H1 (cell line): ENCODE measurements at regions not wholly inside any gene's neighbourhood (a gene's known extent, or its start where the extent isn't known, plus 50 kb on each side); places are given as distances from the start of the nearest gene placed in this dataset.

Source experiments
- CTCF ChIA-PET: fragments of 300-600 bp; sonication (Branson Sonifier 250); formaldehyde crosslinking; loops from one replicate; lab custom pipeline; 2021; ENCODE audit not compliant: partially characterized antibody; lab: Charles Lee
- POLR2A ChIA-PET: fragments of 300-600 bp; sonication (Branson Sonifier 250); formaldehyde crosslinking; loops from one replicate; lab custom pipeline; 2021; ENCODE audit warnings: inconsistent platforms; ENCODE audit not compliant: partially characterized antibody; lab: Charles Lee
- DNase-seq, 2 experiments: peaks; one replicate each; pipeline versions ENCODE4 v3.0.0 to v3.0.0-alpha.2; 2010 to 2022; ENCODE audit warnings: low spot score in 2 of 2, low read depth in 1 of 2, mixed read lengths in 1 of 2
- FAIRE-seq: peaks from 2 replicates; lab custom pipeline; 2011; peaks lifted over from hg19 to GRCh38; lab: Jason Lieb, UNC
- H2AFZ ChIP-seq: 2 replicates; pipeline ENCODE4 v1.8.1; 2012; ENCODE audit warnings: low read length, inconsistent platforms
- H2AK5ac ChIP-seq: 2 replicates; pipeline ENCODE4 v1.6.1; 2013; ENCODE audit warnings: low read depth, low read length
- H2BK120ac ChIP-seq: replicated peaks from 2 replicates; pipeline ENCODE3; 2013; ENCODE audit warnings: low read depth, low read length, inconsistent platforms
- H2BK12ac ChIP-seq: 2 replicates; pipeline ENCODE4 v1.6.1; 2013; ENCODE audit warnings: low read depth, low read length
- H2BK15ac ChIP-seq: 2 replicates; pipeline ENCODE4 v1.6.1; 2013; ENCODE audit warnings: low read length
- H2BK20ac ChIP-seq: 2 replicates; pipeline ENCODE4 v1.6.1; 2013; ENCODE audit warnings: low read length
- H2BK5ac ChIP-seq: 2 replicates; pipeline ENCODE4 v1.6.1; 2013; ENCODE audit warnings: low read depth, low read length
- H3K14ac ChIP-seq: 2 replicates; pipeline ENCODE4 v1.6.1; 2013; ENCODE audit warnings: inconsistent platforms; ENCODE audit not compliant: insufficient read length
- H3K18ac ChIP-seq: 2 replicates; pipeline ENCODE4 v1.6.1; 2013; ENCODE audit warnings: low read length; ENCODE audit errors: extremely low read depth
- H3K23ac ChIP-seq: 2 replicates; pipeline ENCODE4 v1.6.1; 2013; ENCODE audit warnings: inconsistent platforms; ENCODE audit not compliant: insufficient read length
- H3K23me2 ChIP-seq: 2 replicates; pipeline ENCODE4 v1.6.1; 2013; ENCODE audit warnings: low read depth, low read length
- H3K27ac ChIP-seq: 2 replicates; pipeline ENCODE4 v1.6.1; 2011; ENCODE audit warnings: low read depth, low read length, inconsistent platforms
- H3K27me3 ChIP-seq, 4 experiments: replicated peaks in 1 of 4; 1 replicate in 1 of 4; 2 replicates in 3 of 4; pipeline versions ENCODE4 v1.6.1 to v1.8.1; 2011 to 2013; ENCODE audit warnings: low read length in 3 of 4, mild to moderate bottlenecking in 3 of 4, inconsistent platforms in 2 of 4, mixed read lengths in 2 of 4, moderate library complexity in 1 of 4; ENCODE audit not compliant: control insufficient read depth in 3 of 4, insufficient read depth in 3 of 4; ENCODE audit errors: extremely low read depth in 1 of 4
- H3K36me3 ChIP-seq, 4 experiments: 2 replicates each; pipeline versions ENCODE4 v1.6.1 to v1.8.1; 2011 to 2013; ENCODE audit warnings: mild to moderate bottlenecking in 4 of 4, low read length in 3 of 4, moderate library complexity in 2 of 4, control low read depth in 1 of 4, inconsistent platforms in 1 of 4; ENCODE audit not compliant: insufficient read depth in 4 of 4, control insufficient read depth in 2 of 4
- H3K4ac ChIP-seq: replicated peaks from 2 replicates; pipeline ENCODE3; 2013; ENCODE audit warnings: low read length, low read depth, mixed read lengths, inconsistent platforms; ENCODE audit not compliant: insufficient read length
- H3K4me1 ChIP-seq, 4 experiments: replicated peaks in 1 of 4; 1 replicate in 1 of 4; 2 replicates in 3 of 4; pipeline versions ENCODE4 v1.6.1 to v1.8.1; 2011 to 2013; ENCODE audit warnings: low read length in 3 of 4, inconsistent platforms in 2 of 4, mixed read lengths in 1 of 4; ENCODE audit not compliant: insufficient read depth in 4 of 4, control insufficient read depth in 3 of 4
- H3K4me2 ChIP-seq, 2 experiments: 2 replicates each; pipeline versions ENCODE4 v1.6.1 to v1.8.1; 2011 to 2013; ENCODE audit warnings: low read depth in 2 of 2, low read length in 2 of 2, control low read depth in 1 of 2, inconsistent platforms in 1 of 2, mild to moderate bottlenecking in 1 of 2; ENCODE audit not compliant: insufficient read depth in 1 of 2
- H3K4me3 ChIP-seq, 4 experiments: fragments of 200-600, 300-600 bp in 1 of 4; sonication (generic), shearing (Covaris generic), sonication (Bioruptor Twin) in 1 of 4; 2 replicates each; pipeline versions ENCODE4 v1.5.1 to v1.8.1; 2011 to 2016; ENCODE audit warnings: low read length in 4 of 4, low read depth in 3 of 4, control low read depth in 2 of 4, inconsistent platforms in 2 of 4, mild to moderate bottlenecking in 2 of 4, mixed read lengths in 1 of 4, moderate library complexity in 1 of 4; ENCODE audit not compliant: insufficient read depth in 2 of 4; ENCODE audit errors: extremely low read depth in 1 of 4
- H3K56ac ChIP-seq: replicated peaks from 2 replicates; pipeline ENCODE3; 2013; ENCODE audit warnings: low read depth, mild to moderate bottlenecking, mixed read lengths, low read length, inconsistent platforms; ENCODE audit not compliant: insufficient read length
- H3K79me1 ChIP-seq: 2 replicates; pipeline ENCODE4 v1.6.1; 2013; ENCODE audit warnings: low read depth, low read length, control low read depth
- H3K79me2 ChIP-seq, 2 experiments: 2 replicates each; pipeline versions ENCODE4 v1.6.1 to v1.8.1; 2012 to 2013; ENCODE audit warnings: low read length in 2 of 2, mild to moderate bottlenecking in 2 of 2, inconsistent platforms in 1 of 2; ENCODE audit not compliant: insufficient read depth in 2 of 2, control insufficient read depth in 1 of 2
- H3K9ac ChIP-seq, 4 experiments: replicated peaks in 1 of 4; 1 replicate in 1 of 4; 2 replicates in 3 of 4; pipeline versions ENCODE4 v1.6.1 to v1.8.1; 2011 to 2013; ENCODE audit warnings: low read depth in 3 of 4, low read length in 3 of 4, control low read depth in 2 of 4, mild to moderate bottlenecking in 2 of 4, moderate library complexity in 2 of 4, inconsistent platforms in 1 of 4; ENCODE audit errors: extremely low read depth in 1 of 4
- H3K9me3 ChIP-seq, 2 experiments: 2 replicates each; pipeline versions ENCODE4 v1.6.1 to v1.8.1; 2012 to 2013; ENCODE audit warnings: mild to moderate bottlenecking in 2 of 2, moderate library complexity in 2 of 2, control low read depth in 1 of 2, inconsistent platforms in 1 of 2, low read depth in 1 of 2, low read length in 1 of 2, mixed read lengths in 1 of 2; ENCODE audit not compliant: insufficient read depth in 2 of 2
- H4K20me1 ChIP-seq, 2 experiments: replicated peaks in 1 of 2; 2 replicates each; pipeline versions ENCODE3 to v1.8.1; 2011 to 2013; ENCODE audit warnings: inconsistent platforms in 2 of 2, low read length in 2 of 2, mild to moderate bottlenecking in 1 of 2; ENCODE audit not compliant: insufficient read depth in 2 of 2, control insufficient read depth in 1 of 2
- H4K5ac ChIP-seq: 2 replicates; pipeline ENCODE4 v1.6.1; 2013; ENCODE audit warnings: low read length, low read depth, mixed read lengths, inconsistent platforms; ENCODE audit not compliant: insufficient read length
- H4K8ac ChIP-seq: 2 replicates; pipeline ENCODE4 v1.8.0; 2013; ENCODE audit warnings: mild to moderate bottlenecking, moderate library complexity, low read length, inconsistent platforms; ENCODE audit not compliant: insufficient read depth; ENCODE audit errors: extremely low read depth
- H4K91ac ChIP-seq: replicated peaks from 2 replicates; pipeline ENCODE3; 2013; ENCODE audit warnings: low read length, mixed read lengths, inconsistent platforms; ENCODE audit not compliant: insufficient read length
- ASH2L ChIP-seq: fragments of 200-600, 300-600 bp; sonication (generic); IDR thresholded peaks from one replicate; pipeline ENCODE4 v1.7.1; 2017; ENCODE audit warnings: low read length
- CHD2 ChIP-seq: IDR thresholded peaks from 2 replicates; pipeline ENCODE4 v1.6.1; 2012; ENCODE audit warnings: low read length, improper control_type of control experiment
- JUND ChIP-seq: IDR thresholded peaks from 2 replicates; pipeline ENCODE4 v1.6.1; 2011; ENCODE audit warnings: mild to moderate bottlenecking, improper control_type of control experiment, low read length
- SIX5 ChIP-seq: IDR thresholded peaks from 2 replicates; pipeline ENCODE4 v1.6.1; 2011; ENCODE audit warnings: mild to moderate bottlenecking, low read depth, low read length
- YY1 ChIP-seq: IDR thresholded peaks from 2 replicates; pipeline ENCODE4 v1.6.1; 2011; ENCODE audit warnings: low read depth, mild to moderate bottlenecking, low read length
- ZNF274 ChIP-seq: IDR thresholded peaks from 2 replicates; pipeline ENCODE4 v1.7.0; 2012; ENCODE audit warnings: low read length, borderline replicate concordance; ENCODE audit errors: extremely low read depth
- WGBS, 2 experiments: shearing (Covaris generic) in 1 of 2; methylation state at CpG; one replicate each; pipeline versions ENCODE4 v1.1.6 to v1.1.7; 2013 to 2015; ENCODE audit warnings: low lambda C conversion rate in 2 of 2, mixed read lengths in 2 of 2, inconsistent platforms in 1 of 2, low coverage in 1 of 2, missing lambda C conversion rate in 1 of 2; ENCODE audit not compliant: insufficient replicate concordance in 2 of 2, insufficient coverage in 1 of 2, insufficient read length in 1 of 2; ENCODE audit errors: extremely low coverage in 1 of 2, missing lambda C conversion rate in 1 of 2; 5-methylcytosine and 5-hydroxymethylcytosine counted together

- Histone ChIP-seq H3K56ac (no peak overlapping the region), H3K27ac (no peak overlapping the region), H3K9ac (no peak overlapping the region), H2BK5ac (no peak overlapping the region), H3K79me2 (no peaks in the 10 kb centered on the region), H3K36me3 (no peaks in the 10 kb centered on the region), H3K9me3 (peaks cover 6 to 9% of the 10 kb centered on the region in 2 experiments; a peak in 2 of 4 replicates), H3K4me2 (no peak overlapping the region), H3K23ac (no peak overlapping the region), H2AK5ac (no peak overlapping the region), H2BK20ac (no peak overlapping the region), H3K18ac (no peak overlapping the region), H4K20me1 (no peaks in the 10 kb centered on the region), H3K79me1 (no peaks in the 10 kb centered on the region), H3K27me3 (no peaks in the 10 kb centered on the region), H4K91ac (no peak overlapping the region), H4K5ac (no peak overlapping the region), H3K4ac (no peak overlapping the region), H2BK120ac (no peak overlapping the region), H4K8ac (no peak overlapping the region), H2BK12ac (no peak overlapping the region), H3K4me3 (no peak overlapping the region), H2AFZ (no peak overlapping the region), H3K23me2 (peaks cover 7% of the 10 kb centered on the region; the same call in 1 of the 2 replicates), H2BK15ac (no peak overlapping the region), H3K14ac (no peak overlapping the region), H3K4me1 (no peaks in the 10 kb centered on the region)
- CTCF ChIA-PET: no interaction called here
- 89% methylated on average over 14 of the region's 15 CpGs; no CpG with 5 or more reads in 1 of the 2 experiments for WGBS, 2 experiments
- FAIRE-seq: no peak
- no peak for DNase-seq
- POLR2A ChIA-PET: no interaction called here
- TF ChIP-seq JUND: no peak
- TF ChIP-seq ZNF274: no peak
- no peak for TF ChIP-seq YY1
- TF ChIP-seq CHD2: no peak
- TF ChIP-seq ASH2L: no peak
- no peak for TF ChIP-seq SIX5
These were observed 172.5 kb upstream of the SHH start for GRCh38 chr7:155984609-155985405.
